GM12892 (cell line): ENCODE measurements at regions not wholly inside any gene's neighbourhood (a gene's known extent, or its start where the extent isn't known, plus 50 kb on each side); places are given as distances from the start of the nearest gene placed in this dataset.

Source experiments
- POLR2A ChIP-seq: IDR thresholded peaks from 2 replicates; pipeline ENCODE4 v1.6.1; 2011; ENCODE audit warnings: low read depth, low read length, control low read depth
- POLR2AphosphoS5 ChIP-seq: IDR thresholded peaks from 2 replicates; pipeline ENCODE4 v1.6.1; 2011; ENCODE audit warnings: low read depth, low read length, control low read depth
- TAF1 ChIP-seq: IDR thresholded peaks from 2 replicates; pipeline ENCODE4 v1.6.1; 2011; ENCODE audit warnings: low read depth, mild to moderate bottlenecking, control low read depth, low read length, borderline replicate concordance

DNA sequence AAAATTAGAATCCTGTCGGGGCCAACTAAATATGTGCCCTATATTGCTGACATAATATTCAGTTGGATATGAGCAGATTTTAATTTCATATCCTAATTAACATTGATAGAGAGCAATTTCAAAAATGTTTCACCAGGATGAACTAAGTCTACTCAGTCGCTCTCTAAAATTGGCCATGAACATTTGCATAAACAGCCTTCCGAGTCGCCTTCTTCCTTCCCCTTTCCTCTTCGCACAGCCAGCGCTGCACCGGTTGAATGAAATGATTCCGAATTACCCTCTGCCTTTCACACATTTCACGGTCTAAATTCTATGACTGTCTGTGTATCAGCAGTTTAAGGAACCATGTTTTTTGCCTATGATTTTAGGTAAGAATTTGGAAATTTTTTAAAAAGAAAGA, 413.7 kb downstream of the LIG4 start:
- no peak for TF ChIP-seq POLR2AphosphoS5
- TF ChIP-seq POLR2A, result no peak
- TF ChIP-seq TAF1, result no peak
